NK-92 treated with Interleukin-12 subunit alpha and Interleukin-12 subunit beta, amount 100 ng/mL, for 24 hours (cell line): ENCODE measurements at regions not wholly inside any gene's neighbourhood (a gene's known extent, or its start where the extent isn't known, plus 50 kb on each side); places are given as distances from the start of the nearest gene placed in this dataset.
"Not testable (repeated sequence)": the region's sequence is repeated elsewhere in the genome, so short reads cannot be mapped to it uniquely, and the experiment has no call there.

Experiments used
- DNase-seq: peaks from one replicate; lab custom pipeline; 2025; lab: John Stamatoyannopoulos, UW

DNA sequence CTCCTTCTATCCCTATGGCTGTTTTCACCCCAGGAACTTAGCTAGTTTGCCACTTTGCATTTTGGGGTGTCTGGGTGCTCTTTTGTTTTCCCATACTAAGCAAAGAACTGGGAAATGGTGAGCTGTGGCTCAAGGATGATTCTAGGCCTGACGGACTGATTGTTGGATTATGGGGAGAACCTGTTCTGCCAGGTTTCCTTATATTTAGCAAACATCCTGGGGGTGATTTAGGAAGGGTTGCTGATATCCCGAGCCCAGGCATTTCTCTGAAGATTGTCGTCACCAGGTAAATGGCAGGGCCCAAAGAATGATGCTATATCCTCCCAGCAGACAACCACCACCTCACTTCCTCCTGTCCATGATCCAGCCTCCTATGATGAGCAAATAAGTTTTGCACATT lies 72.1 kb upstream of the GRB10 start:
- no peak for DNase-seq

- no peak for DNase-seq
These were observed 71.6 kb upstream of the GRB10 start for GRCh38 chr7:50854247-50854646.

DNA sequence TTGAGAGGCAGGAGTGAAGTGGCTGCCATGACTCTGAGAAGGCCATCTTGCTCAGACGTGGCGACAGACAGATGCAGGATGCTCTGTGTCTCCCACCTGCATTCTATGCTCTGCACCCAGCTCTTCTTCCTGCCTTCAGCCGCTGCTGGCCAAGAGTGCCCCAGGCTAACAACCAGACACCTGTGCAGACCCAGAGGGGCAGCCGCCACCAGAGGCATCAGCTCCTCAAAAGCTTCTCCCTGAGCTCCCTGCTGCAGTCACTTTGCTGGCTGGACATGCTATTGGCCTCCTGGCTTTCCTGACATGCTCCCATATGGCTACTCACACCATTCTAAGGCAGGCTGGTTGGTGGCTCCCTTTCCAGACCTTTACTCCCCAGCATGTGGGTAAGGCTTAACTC lies 70.6 kb upstream of the GRB10 start:
- DNase-seq: no peak

GRCh38 chr7:50852901-50853300 lies 70.2 kb upstream of the GRB10 start:
- no peak for DNase-seq

GRCh38 chr7:50851891-50852290 lies 69.2 kb upstream of the GRB10 start:
- DNase-seq: no peak

- no peak for DNase-seq
These were observed 68.8 kb upstream of the GRB10 start for GRCh38 chr7:50851451-50851850.

DNA sequence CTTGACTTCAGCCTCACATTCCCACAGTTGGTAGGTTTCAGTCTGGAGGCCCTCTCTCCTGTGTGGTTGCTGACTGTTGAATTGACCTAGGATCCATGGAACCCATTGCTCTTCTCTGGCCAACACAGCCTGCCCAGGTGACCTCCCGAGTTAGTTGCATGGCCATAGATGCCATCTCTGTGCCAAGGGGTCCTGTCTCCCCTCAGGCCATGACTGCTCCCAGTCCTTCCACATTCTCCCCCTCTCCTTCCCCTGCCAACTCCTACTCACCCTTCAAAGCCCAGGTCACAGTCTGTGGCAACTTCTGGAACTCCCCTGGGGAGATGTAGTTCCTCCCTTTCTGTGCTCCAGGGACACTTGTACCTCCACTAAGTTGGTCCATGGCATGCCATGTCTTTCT lies 67.3 kb upstream of the GRB10 start:
- DNase-seq: no peak

GRCh38 chr7:50848203-50848602 lies 65.5 kb upstream of the GRB10 start:
- no peak for DNase-seq

GRCh38 chr7:50844861-50845260 lies 62.2 kb upstream of the GRB10 start:
- DNase-seq: not testable (repeated sequence)

DNA sequence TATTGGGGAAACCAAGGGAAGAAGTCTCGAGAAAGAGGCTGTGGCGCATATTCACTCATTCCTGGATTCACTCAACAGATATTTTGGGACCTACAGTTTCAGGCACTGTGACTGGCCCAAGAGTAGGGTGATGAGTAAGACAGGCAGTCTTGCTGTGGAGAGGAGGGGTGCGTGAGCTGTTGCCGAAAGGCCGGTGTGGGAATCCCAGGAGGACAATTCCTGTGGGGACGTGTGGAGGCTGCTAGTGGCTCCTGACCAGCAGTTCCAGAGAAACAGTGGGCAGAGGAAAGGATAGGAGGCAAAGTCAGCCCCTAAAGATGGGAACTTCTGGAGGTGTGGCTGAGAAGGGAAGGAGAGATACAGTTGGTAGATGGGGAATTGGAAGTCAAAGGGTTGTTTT lies 59.3 kb upstream of the GRB10 start:
- no peak for DNase-seq

DNA sequence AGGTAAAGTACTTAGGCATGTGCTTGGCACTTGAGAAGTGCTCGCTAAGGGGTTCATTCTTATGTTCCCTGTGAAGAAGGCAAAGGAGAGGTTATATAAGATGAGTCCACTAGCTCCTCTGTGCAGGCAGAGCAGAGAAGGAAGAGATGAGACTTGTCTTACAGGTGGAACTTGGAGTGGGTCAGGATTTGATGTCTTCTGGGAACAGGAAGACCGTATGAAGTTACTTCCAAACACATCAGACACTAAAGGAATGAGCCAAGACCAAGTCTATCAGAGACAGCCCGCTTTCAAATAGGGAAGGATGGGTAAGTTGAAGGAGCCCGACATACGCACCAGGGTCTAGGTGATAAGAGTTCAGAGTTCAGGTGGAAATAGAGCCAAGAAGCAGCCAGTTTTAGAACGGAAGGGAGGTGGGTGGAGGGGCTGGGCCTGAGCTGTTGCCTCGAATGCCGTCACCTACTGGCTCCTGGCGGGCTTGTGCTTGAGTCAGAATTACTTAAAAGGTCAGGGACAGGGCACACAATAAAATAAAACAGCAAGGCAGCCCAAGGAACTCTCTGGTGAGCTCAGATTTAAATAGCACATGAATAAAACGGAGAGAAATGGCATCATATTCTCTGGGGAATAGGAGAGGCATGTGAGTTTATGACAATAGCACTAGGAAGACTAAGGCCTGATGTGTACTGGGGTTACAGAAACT lies 56.1 kb upstream of the GRB10 start:
- no peak for DNase-seq

DNA sequence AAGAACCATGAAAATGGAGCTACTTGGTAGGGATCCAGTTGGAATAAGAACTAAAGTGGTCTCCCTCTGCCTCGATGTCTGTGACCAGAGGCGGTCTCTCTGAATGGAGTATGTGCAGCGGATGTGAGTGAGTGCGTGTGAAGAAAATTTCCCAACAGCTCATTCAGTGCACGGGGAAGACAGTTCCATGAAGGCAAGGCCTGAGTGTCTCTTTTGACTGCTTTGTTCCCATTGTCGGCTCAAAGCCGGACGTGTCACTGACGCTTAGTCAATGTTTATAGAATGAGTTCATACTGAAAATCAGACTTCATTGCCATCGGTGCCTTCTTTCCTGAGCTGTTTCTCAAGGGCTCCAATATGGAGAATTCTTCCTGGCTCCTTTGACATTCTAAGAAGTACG lies 55.3 kb upstream of the GRB10 start:
- no peak for DNase-seq

DNA sequence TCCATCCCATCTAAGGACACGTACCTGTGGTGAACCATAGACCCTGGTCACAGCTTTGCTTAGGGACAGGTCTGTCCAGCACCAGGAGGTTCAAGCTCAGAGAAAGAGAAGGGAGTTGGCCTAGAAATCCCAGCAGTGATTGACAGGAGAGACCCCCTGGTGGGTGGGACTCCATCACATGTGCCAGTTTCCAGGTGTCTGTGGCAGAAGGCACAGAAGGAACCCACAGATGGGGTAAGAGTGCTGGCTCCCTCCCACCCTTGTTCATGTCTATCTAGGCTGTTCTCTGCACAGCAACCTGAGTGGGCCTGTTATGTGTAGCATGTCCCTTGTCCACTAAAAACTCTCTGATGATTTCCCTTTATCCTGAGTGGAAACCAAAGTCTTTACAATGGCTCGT lies 54.0 kb upstream of the GRB10 start:
- no peak for DNase-seq

DNA sequence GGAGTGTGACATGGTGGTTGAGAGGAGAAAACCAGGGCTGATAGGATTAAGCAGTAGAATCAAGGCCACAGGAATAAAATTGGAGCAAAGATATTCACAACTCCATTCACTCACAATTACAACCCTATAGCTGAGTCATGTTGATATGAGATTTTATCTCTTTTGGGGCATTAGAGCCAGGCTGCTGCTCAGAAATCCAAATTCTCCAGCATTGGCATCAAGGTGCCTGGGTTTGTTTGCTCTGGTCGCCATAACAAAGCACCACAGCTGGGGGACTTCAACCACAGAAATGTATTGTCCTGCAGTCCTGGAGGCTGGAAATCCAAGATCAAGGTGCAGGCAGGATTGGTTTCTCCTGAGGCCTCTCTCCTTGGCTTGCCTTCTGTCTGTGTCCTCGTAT lies 52.5 kb upstream of the GRB10 start:
- no peak for DNase-seq

DNA sequence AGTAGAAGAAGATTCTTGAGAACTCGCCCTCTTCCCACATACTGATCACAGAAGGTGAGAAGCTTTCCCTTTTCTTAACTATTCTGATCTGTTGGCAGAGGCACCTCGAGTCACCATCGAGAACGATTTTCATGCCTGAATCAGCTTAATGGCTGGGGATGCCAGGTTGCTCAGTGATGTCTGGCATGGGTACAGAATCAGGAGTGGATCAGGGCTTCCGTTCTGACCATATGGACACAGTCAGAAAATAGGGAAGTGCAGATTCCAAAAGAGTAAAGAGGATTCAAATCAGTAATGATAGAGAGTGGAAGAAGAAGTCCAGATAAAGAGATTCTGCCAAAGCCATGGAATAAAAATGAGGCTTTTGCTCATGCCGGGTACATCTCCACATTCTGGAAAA lies 52.0 kb upstream of the GRB10 start:
- no peak for DNase-seq

DNA sequence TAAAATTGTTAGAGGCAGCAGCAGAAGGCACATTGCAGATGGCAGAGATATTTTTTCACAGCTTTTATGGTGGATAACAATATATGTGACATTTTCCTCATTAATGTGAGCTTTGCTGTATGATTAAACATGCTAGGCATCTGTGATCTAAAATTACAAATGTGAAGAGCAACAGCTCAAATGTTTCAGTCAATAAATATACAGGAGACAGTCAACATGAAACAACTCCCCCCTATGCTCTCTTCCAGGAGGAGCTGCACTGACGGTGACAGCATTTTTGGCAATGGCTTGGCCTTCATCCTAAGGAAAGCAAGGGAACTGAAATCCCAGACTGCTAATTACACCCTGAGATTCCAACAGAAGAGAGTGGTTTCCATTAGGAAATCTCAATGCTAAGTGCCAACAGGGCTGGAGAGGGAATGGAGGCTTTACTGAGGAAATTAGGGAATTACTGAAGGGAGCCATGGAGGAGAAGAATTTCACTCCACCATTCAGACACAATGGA lies 51.4 kb upstream of the GRB10 start:
- no peak for DNase-seq

GRCh38 chr7:50832744-50833143 lies 50.0 kb upstream of the GRB10 start:
- DNase-seq: peak; percentile 48
